ENCODE measurements at regions not wholly inside any gene's neighbourhood (a gene's known extent, or its start where the extent isn't known, plus 50 kb on each side); places are given as distances from the start of the nearest gene placed in this dataset.

DNA sequence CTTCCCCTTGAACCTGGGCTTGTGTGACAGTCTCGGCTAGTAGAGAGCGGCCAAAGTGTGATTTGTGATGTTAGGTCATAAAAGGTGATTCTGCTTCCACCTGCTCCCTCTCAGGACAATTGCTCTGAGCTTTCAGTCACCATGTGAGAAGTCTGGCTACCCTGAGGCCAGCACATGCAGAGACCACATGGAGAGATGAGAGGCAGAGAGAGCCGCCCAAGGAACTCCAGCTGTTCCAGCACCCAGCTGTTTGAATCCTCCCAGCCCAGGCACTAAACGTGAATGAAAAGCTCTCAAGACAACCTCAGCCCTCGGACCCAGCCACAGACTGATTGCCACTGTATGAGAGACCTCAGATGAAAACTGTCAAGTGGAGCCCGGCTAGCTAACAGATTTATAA, 143.4 kb upstream of the EEF1E1 start:
- Mint-ChIP-seq H3K27ac (no peak overlapping the region), H3K4me3 (no peak overlapping the region), H3K9me3 (no peaks in the 10 kb centered on the region), H3K36me3 (ENCODE audit: low read depth) (no peaks in the 10 kb centered on the region), H3K27me3 (peaks cover 51% of the 10 kb centered on the region), H3K4me1 (ENCODE audit: low read depth) (no peaks in the 10 kb centered on the region)
- Histone ChIP-seq H3K27ac (ENCODE audit: low read depth in 1 of 2, low read length in 2 of 2) (no peak overlapping the region), H3K9me3 (ENCODE audit: control insufficient read depth in 1 of 2, insufficient read depth in 1 of 2, low read length in 2 of 2) (no peaks in the 10 kb centered on the region), H3K4me3 (ENCODE audit: low read length) (no peak overlapping the region), H3K36me3 (ENCODE audit: insufficient read depth, low read length) (no peaks in the 10 kb centered on the region), H3K4me1 (ENCODE audit: insufficient read depth, low read length) (no peaks in the 10 kb centered on the region), H3K27me3 (ENCODE audit: control insufficient read depth in 1 of 2, insufficient read depth in 2 of 2, low read length in 2 of 2) (no peaks in the 10 kb centered on the region)
- no peak for ATAC-seq (ENCODE audit: poor library complexity)
- intact Hi-C loops (cut with DNase I, micrococcal nuclease) = no loop called here
- ChIA-PET CTCF (no interaction called here), POLR2A (no interaction called here)
- TF ChIP-seq, protein P1, sequence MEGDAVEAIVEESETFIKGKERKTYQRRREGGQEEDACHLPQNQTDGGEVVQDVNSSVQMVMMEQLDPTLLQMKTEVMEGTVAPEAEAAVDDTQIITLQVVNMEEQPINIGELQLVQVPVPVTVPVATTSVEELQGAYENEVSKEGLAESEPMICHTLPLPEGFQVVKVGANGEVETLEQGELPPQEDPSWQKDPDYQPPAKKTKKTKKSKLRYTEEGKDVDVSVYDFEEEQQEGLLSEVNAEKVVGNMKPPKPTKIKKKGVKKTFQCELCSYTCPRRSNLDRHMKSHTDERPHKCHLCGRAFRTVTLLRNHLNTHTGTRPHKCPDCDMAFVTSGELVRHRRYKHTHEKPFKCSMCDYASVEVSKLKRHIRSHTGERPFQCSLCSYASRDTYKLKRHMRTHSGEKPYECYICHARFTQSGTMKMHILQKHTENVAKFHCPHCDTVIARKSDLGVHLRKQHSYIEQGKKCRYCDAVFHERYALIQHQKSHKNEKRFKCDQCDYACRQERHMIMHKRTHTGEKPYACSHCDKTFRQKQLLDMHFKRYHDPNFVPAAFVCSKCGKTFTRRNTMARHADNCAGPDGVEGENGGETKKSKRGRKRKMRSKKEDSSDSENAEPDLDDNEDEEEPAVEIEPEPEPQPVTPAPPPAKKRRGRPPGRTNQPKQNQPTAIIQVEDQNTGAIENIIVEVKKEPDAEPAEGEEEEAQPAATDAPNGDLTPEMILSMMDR (IDR thresholded peaks at IDR 0.05) = no peak
- no peak for DNase-seq

DNA sequence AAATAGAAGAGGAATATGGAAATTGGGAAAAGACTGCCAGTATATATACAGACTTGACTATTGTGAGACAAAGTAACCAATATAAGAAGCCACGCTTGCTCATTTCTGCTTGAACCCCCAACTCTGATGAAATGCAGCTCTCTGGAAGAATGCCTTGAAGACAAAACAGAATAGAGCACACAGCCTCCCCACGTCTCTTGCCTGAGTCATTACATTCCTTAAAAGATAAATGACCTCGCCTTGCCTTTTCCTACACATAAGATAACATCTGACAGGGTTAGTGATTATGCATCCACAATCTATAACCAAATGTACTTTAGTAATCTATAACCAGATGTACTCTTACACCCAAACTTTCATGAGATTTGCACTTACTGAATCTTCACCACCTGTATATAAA, 141.1 kb upstream of the EEF1E1 start:
- H3K36me3 ChIP-seq (ENCODE audit: insufficient read depth, low read length) = no peaks in the 10 kb centered on the region
- H3K27ac Mint-ChIP-seq = no peak overlapping the region
- intact Hi-C loops (cut with DNase I, micrococcal nuclease) = no loop called here
- ChIA-PET CTCF (interaction anchor here (0.6 kb wide), 1 partner anchor 141 kb away, joined by 3 read pairs; the partner anchor contains the start of gene EEF1E1), POLR2A (no interaction called here)
- no peaks in the 10 kb centered on the region for H3K36me3 Mint-ChIP-seq (ENCODE audit: low read depth)
- TF ChIP-seq, protein P1 (IDR thresholded peaks at IDR 0.05) = no peak
- H3K4me3 Mint-ChIP-seq = no peak overlapping the region
- no peaks in the 10 kb centered on the region for H3K4me1 Mint-ChIP-seq (ENCODE audit: low read depth)
- no peak overlapping the region for H3K4me3 ChIP-seq (ENCODE audit: low read length)
- DNase-seq = no peak
- no peaks in the 10 kb centered on the region for H3K27me3 ChIP-seq (ENCODE audit: control insufficient read depth in 1 of 2, insufficient read depth in 2 of 2, low read length in 2 of 2)
- H3K27me3 Mint-ChIP-seq = peaks cover 49% of the 10 kb centered on the region
- H3K9me3 Mint-ChIP-seq = no peaks in the 10 kb centered on the region
- ATAC-seq (ENCODE audit: poor library complexity) = no peak
- H3K4me1 ChIP-seq (ENCODE audit: insufficient read depth, low read length) = no peaks in the 10 kb centered on the region
- no peaks in the 10 kb centered on the region for H3K9me3 ChIP-seq (ENCODE audit: control insufficient read depth in 1 of 2, insufficient read depth in 1 of 2, low read length in 2 of 2)
- H3K27ac ChIP-seq (ENCODE audit: low read depth in 1 of 2, low read length in 2 of 2) = no peak overlapping the region

DNA sequence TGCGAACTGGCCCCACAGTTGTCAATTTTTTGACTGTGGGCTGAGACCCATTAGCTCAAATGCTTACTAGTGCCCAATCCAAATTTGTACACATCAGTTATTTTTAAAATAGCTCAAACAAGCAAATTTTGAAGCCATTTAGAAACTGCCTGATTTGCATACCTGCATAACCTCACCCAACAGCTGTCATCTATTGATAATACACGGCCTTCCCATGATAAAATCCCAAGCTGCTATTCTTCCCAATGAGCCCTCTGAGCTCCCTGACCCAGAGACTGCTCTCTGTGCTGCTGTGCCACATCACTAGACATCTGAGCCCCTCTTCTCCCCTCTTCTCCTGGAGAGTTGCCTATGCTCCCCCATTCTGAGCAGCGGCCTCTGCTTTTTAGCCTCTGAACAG, 140.5 kb upstream of the EEF1E1 start:
- CTCF ChIA-PET = no interaction called here
- Histone ChIP-seq H3K4me3 (ENCODE audit: low read length) (no peak overlapping the region), H3K27ac (ENCODE audit: low read depth in 1 of 2, low read length in 2 of 2) (no peak overlapping the region), H3K27me3 (ENCODE audit: control insufficient read depth in 1 of 2, insufficient read depth in 2 of 2, low read length in 2 of 2) (no peaks in the 10 kb centered on the region), H3K9me3 (ENCODE audit: control insufficient read depth in 1 of 2, insufficient read depth in 1 of 2, low read length in 2 of 2) (no peaks in the 10 kb centered on the region), H3K36me3 (ENCODE audit: insufficient read depth, low read length) (no peaks in the 10 kb centered on the region), H3K4me1 (ENCODE audit: insufficient read depth, low read length) (no peaks in the 10 kb centered on the region)
- ATAC-seq (ENCODE audit: poor library complexity) = no peak
- Mint-ChIP-seq H3K4me1 (ENCODE audit: low read depth) (no peaks in the 10 kb centered on the region), H3K9me3 (no peaks in the 10 kb centered on the region), H3K4me3 (no peak overlapping the region), H3K27ac (no peak overlapping the region), H3K36me3 (ENCODE audit: low read depth) (no peaks in the 10 kb centered on the region), H3K27me3 (peaks cover 50% of the 10 kb centered on the region)
- POLR2A ChIA-PET = no interaction called here
- intact Hi-C loops (cut with DNase I, micrococcal nuclease) = no loop called here
- DNase-seq = no peak
- TF ChIP-seq, protein P1 (IDR thresholded peaks at IDR 0.05) = no peak

All from CD4-positive, alpha-beta T cell (primary cell).